Kidney (tissue), 13 donors: ENCODE measurements at regions not wholly inside any gene's neighbourhood (a gene's known extent, or its start where the extent isn't known, plus 50 kb on each side); places are given as distances from the start of the nearest gene placed in this dataset.

Source experiments
- DNase-seq, 5 donors: peaks; one replicate each; pipeline ENCODE4 v3.0.0-alpha.2; 2013 to 2020
- FAIRE-seq: peaks from 2 replicates; lab custom pipeline; 2012; peaks lifted over from hg19 to GRCh38; lab: Jason Lieb, UNC
- H3K27ac ChIP-seq, 2 donors: one replicate each; pipeline ENCODE4 v1.7.0; 2013; ENCODE audit warnings: low read depth in 2 of 2, low read length in 2 of 2, inconsistent platforms in 1 of 2
- H3K27me3 ChIP-seq: one replicate; pipeline ENCODE4 v1.7.1; 2013; ENCODE audit warnings: low read length, inconsistent platforms; ENCODE audit not compliant: control insufficient read depth, insufficient read depth
- H3K36me3 ChIP-seq, 3 donors: one replicate each; pipeline versions ENCODE4 v1.7.0 to v1.7.1; 2013; ENCODE audit warnings: low read length in 3 of 3, control low read depth in 1 of 3, inconsistent platforms in 1 of 3; ENCODE audit not compliant: insufficient read depth in 3 of 3, control insufficient read depth in 2 of 3
- H3K4me1 ChIP-seq, 3 donors: one replicate each; pipeline versions ENCODE4 v1.7.0 to v1.7.1; 2013; ENCODE audit warnings: low read length in 3 of 3, inconsistent platforms in 1 of 3, low read depth in 1 of 3; ENCODE audit not compliant: control insufficient read depth in 2 of 3, insufficient read depth in 2 of 3
- H3K4me3 ChIP-seq, 3 donors: one replicate each; pipeline versions ENCODE4 v1.7.0 to v1.8.1; 2013; ENCODE audit warnings: low read length in 3 of 3, control low read depth in 1 of 3, inconsistent platforms in 1 of 3
- H3K9ac ChIP-seq, 3 donors: one replicate each; pipeline versions ENCODE4 v1.7.0 to v1.7.1; 2013; ENCODE audit warnings: low read length in 3 of 3, control low read depth in 1 of 3, inconsistent platforms in 1 of 3
- H3K9me3 ChIP-seq, 3 donors: one replicate each; pipeline versions ENCODE4 v1.7.0 to v1.7.1; 2013; ENCODE audit warnings: low read length in 3 of 3, control low read depth in 1 of 3, inconsistent platforms in 1 of 3; ENCODE audit not compliant: control insufficient read depth in 2 of 3, insufficient read depth in 1 of 3
- CTCF ChIP-seq: IDR thresholded peaks from 3 replicates; pipeline ENCODE4 v1.5.1; 2012; ENCODE audit warnings: mild to moderate bottlenecking, moderate library complexity, borderline replicate concordance; ENCODE audit not compliant: insufficient read depth; ENCODE audit errors: extremely low read depth
- intact Hi-C: fragments of 100-400 bp; cut with DNase I; formaldehyde crosslinking; loops from one replicate; pipeline ENCODE4 v1.11.1; 2022
- donor health status: control.
- donor health status: control.
- donor health status: control.
- donor health status: control.
- donor health status: control.
- donor health status: DM: yes; HTN: yes; CAD: no.
- donor health status: Normal renal cell carcinoma (clear cell type).

- no peaks in the 10 kb centered on the region for H3K9me3 ChIP-seq
- no peak for TF ChIP-seq CTCF
- H3K27me3 ChIP-seq: no peaks in the 10 kb centered on the region
- H3K4me1 ChIP-seq: no peaks in the 10 kb centered on the region
- no peaks in the 10 kb centered on the region for H3K36me3 ChIP-seq
- no peak overlapping the region for H3K4me3 ChIP-seq
- no peak overlapping the region for H3K9ac ChIP-seq
- intact Hi-C loops: no loop called here
- FAIRE-seq: no peak
- H3K27ac ChIP-seq: no peak overlapping the region
- DNase-seq: no peak
Measured at GRCh38 chr1:30604801-30605440, 118.5 kb downstream of the MATN1 start.

- no peaks in the 10 kb centered on the region for H3K4me1 ChIP-seq
- no peak overlapping the region for H3K27ac ChIP-seq
- TF ChIP-seq CTCF: no peak
- intact Hi-C loops: no loop called here
- no peaks in the 10 kb centered on the region for H3K27me3 ChIP-seq
- H3K9me3 ChIP-seq: no peaks in the 10 kb centered on the region
- FAIRE-seq (no peak), DNase-seq (no peak)
- no peaks in the 10 kb centered on the region for H3K36me3 ChIP-seq
- no peak overlapping the region for H3K9ac ChIP-seq
- H3K4me3 ChIP-seq: no peak overlapping the region
Measured at GRCh38 chr1:30603081-30603858, 120.1 kb downstream of the MATN1 start.

- no peak for DNase-seq
- no peak for TF ChIP-seq CTCF
- H3K4me1 ChIP-seq: no peaks in the 10 kb centered on the region
- H3K27ac ChIP-seq: no peak overlapping the region
- no peak overlapping the region for H3K9ac ChIP-seq
- no peaks in the 10 kb centered on the region for H3K36me3 ChIP-seq
- no peak for FAIRE-seq
- no peak overlapping the region for H3K4me3 ChIP-seq
- H3K9me3 ChIP-seq: no peaks in the 10 kb centered on the region
- intact Hi-C loops: no loop called here
- no peaks in the 10 kb centered on the region for H3K27me3 ChIP-seq
Measured at GRCh38 chr1:30601316-30602085, 121.9 kb downstream of the MATN1 start.
